Gastrocnemius medialis (tissue), 4 donors: ENCODE measurements at regions not wholly inside any gene's neighbourhood (a gene's known extent, or its start where the extent isn't known, plus 50 kb on each side); places are given as distances from the start of the nearest gene placed in this dataset.

Experiments
- ATAC-seq, 2 donors: fragments of 150-250 bp; one replicate each; pipeline ENCODE4 v1.9.1; 2016
- DNase-seq, 2 donors: peaks; one replicate each; pipeline ENCODE4 v3.0.0-alpha.2; 2019
- H3K27ac ChIP-seq, 4 donors: fragments of 200-600 bp; sonication (generic); 1 replicate in 1 of 4; 2 replicates in 3 of 4; pipeline ENCODE4 v1.5.1; 2016 to 2018; ENCODE audit warnings: mild to moderate bottlenecking in 2 of 4, moderate library complexity in 1 of 4
- H3K27me3 ChIP-seq, 3 donors: fragments of 200-600 bp; sonication (generic) in 2 of 3; 1 replicate in 1 of 3; 2 replicates in 2 of 3; pipeline versions ENCODE4 v1.5.1 to v1.6.0; 2016 to 2019; ENCODE audit warnings: mild to moderate bottlenecking in 1 of 3, moderate library complexity in 1 of 3
- H3K36me3 ChIP-seq, 2 donors: fragments of 200-600 bp; sonication (generic) in 1 of 2; one replicate each; pipeline ENCODE4 v1.5.1; 2017 to 2018
- H3K4me1 ChIP-seq, 2 donors: fragments of 200-600 bp; sonication (generic) in 1 of 2; one replicate each; pipeline ENCODE4 v1.5.1; 2016 to 2017; ENCODE audit warnings: mild to moderate bottlenecking in 2 of 2
- H3K4me3 ChIP-seq, 4 donors: fragments of 200-600 bp; sonication (generic) in 3 of 4; 1 replicate in 1 of 4; 2 replicates in 3 of 4; pipeline ENCODE4 v1.5.1; 2016 to 2019; ENCODE audit warnings: mild to moderate bottlenecking in 2 of 4
- H3K9me3 ChIP-seq, 3 donors: fragments of 200-600 bp; sonication (generic) in 2 of 3; 1 replicate in 1 of 3; 2 replicates in 2 of 3; pipeline ENCODE4 v1.5.1; 2016 to 2019
- CTCF ChIP-seq, 5 experiments: fragments of 450-650 bp in 3 of 5; fragments of 200-600 bp in 2 of 5; sonication (generic) in 2 of 5; IDR thresholded peaks in 4 of 5; conservative IDR thresholded peaks in 1 of 5; 1 replicate in 4 of 5; 2 replicates in 1 of 5; pipeline ENCODE4 v1.5.1; 2016 to 2019; ENCODE audit warnings: antibody characterized with exemption in 5 of 5, mild to moderate bottlenecking in 3 of 5, moderate library complexity in 3 of 5
- POLR2A ChIP-seq, 2 donors: fragments of 450-650 bp; IDR thresholded peaks; one replicate each; pipeline ENCODE4 v1.6.1; 2017; ENCODE audit warnings: antibody characterized with exemption in 2 of 2, mild to moderate bottlenecking in 2 of 2, moderate library complexity in 2 of 2
- in situ Hi-C, 4 donors: fragments of 200-750 bp; cut with MboI; loops; one replicate each; pipeline versions ENCODE4 v1.15.0 to v1.8.0; 2017; ENCODE audit warnings: low sequenced_read_pairs in 4 of 4
- intact Hi-C: fragments of 100-400 bp; cut with DNase I; formaldehyde crosslinking; loops from one replicate; pipeline ENCODE4 v1.15.1; 2023; ENCODE audit warnings: low total_unique reads

- H3K27ac ChIP-seq: no peak overlapping the region
- in situ Hi-C loops: loop anchor here in 2 of 4 donors (25.0 kb wide), 1 partner anchor 495 kb away; no protein-coding TSS in a partner anchor
- H3K36me3 ChIP-seq: no peaks in the 10 kb centered on the region
- no peaks in the 10 kb centered on the region for H3K27me3 ChIP-seq
- H3K4me3 ChIP-seq: no peak overlapping the region
- no peak for DNase-seq
- TF ChIP-seq CTCF (IDR thresholded peaks at IDR 0.05 in 4 of 5, conservative IDR thresholded peaks at IDR 0.05 in 1 of 5): no peak
- no peak for TF ChIP-seq POLR2A (IDR thresholded peaks at IDR 0.05)
- no peaks in the 10 kb centered on the region for H3K9me3 ChIP-seq
- intact Hi-C loops: no loop called here
- H3K4me1 ChIP-seq: peaks cover 22 to 23% of the 10 kb centered on the region in 2 donors
- no peak for ATAC-seq
Observed at GRCh38 chr20:23206995-23207394, 120.9 kb upstream of the CD93 start.

- DNase-seq: no peak
- H3K4me3 ChIP-seq: no peak overlapping the region
- peak overlapping the region; percentile 3 to 70 (median 50) for H3K27ac ChIP-seq
- no peaks in the 10 kb centered on the region for H3K36me3 ChIP-seq
- in situ Hi-C loops (loop anchor here in 2 of 4 donors (25.0 kb wide), 1 partner anchor 494 kb away; no protein-coding TSS in a partner anchor), intact Hi-C loops (no loop called here)
- H3K4me1 ChIP-seq: peaks cover 22 to 23% of the 10 kb centered on the region in 2 donors
- TF ChIP-seq CTCF (IDR thresholded peaks at IDR 0.05 in 4 of 5, conservative IDR thresholded peaks at IDR 0.05 in 1 of 5) (no peak), POLR2A (IDR thresholded peaks at IDR 0.05) (no peak)
- H3K27me3 ChIP-seq: no peaks in the 10 kb centered on the region
- no peak for ATAC-seq
- no peaks in the 10 kb centered on the region for H3K9me3 ChIP-seq
Observed at GRCh38 chr20:23206061-23206460, 119.9 kb upstream of the CD93 start.

GRCh38 chr20:23205611-23206041, 119.5 kb upstream of the CD93 start:
- DNase-seq (peak; percentile 38 to 63), ATAC-seq (peak; percentile 59 to 72)
- H3K9me3 ChIP-seq: no peaks in the 10 kb centered on the region
- no peaks in the 10 kb centered on the region for H3K36me3 ChIP-seq
- H3K4me1 ChIP-seq: peaks cover 22 to 23% of the 10 kb centered on the region in 2 donors
- no peak for TF ChIP-seq CTCF (IDR thresholded peaks at IDR 0.05 in 4 of 5, conservative IDR thresholded peaks at IDR 0.05 in 1 of 5)
- TF ChIP-seq POLR2A (IDR thresholded peaks at IDR 0.05): no peak
- intact Hi-C loops (no loop called here), in situ Hi-C loops (loop anchor here in 2 of 4 donors (25.0 kb wide), 1 partner anchor 493 kb away; no protein-coding TSS in a partner anchor)
- H3K27ac ChIP-seq: peak overlapping the region; percentile 3 to 70 (median 50)
- no peaks in the 10 kb centered on the region for H3K27me3 ChIP-seq
- H3K4me3 ChIP-seq: no peak overlapping the region

GRCh38 chr20:23205211-23205610, 119.1 kb upstream of the CD93 start:
- intact Hi-C loops: no loop called here
- no peaks in the 10 kb centered on the region for H3K36me3 ChIP-seq
- ATAC-seq: no peak
- H3K4me3 ChIP-seq: no peak overlapping the region
- in situ Hi-C loops: loop anchor here in 2 of 4 donors (25.0 kb wide), 1 partner anchor 493 kb away; no protein-coding TSS in a partner anchor
- no peaks in the 10 kb centered on the region for H3K27me3 ChIP-seq
- no peak for DNase-seq
- H3K27ac ChIP-seq: peak overlapping the region; percentile 3 to 70 (median 48)
- no peaks in the 10 kb centered on the region for H3K9me3 ChIP-seq
- H3K4me1 ChIP-seq: peaks cover 22 to 23% of the 10 kb centered on the region in 2 donors
- no peak for TF ChIP-seq CTCF (IDR thresholded peaks at IDR 0.05 in 4 of 5, conservative IDR thresholded peaks at IDR 0.05 in 1 of 5)
- TF ChIP-seq POLR2A (IDR thresholded peaks at IDR 0.05): no peak
